ENCODE measurements at regions not wholly inside any gene's neighbourhood (a gene's known extent, or its start where the extent isn't known, plus 50 kb on each side); places are given as distances from the start of the nearest gene placed in this dataset.

DNA sequence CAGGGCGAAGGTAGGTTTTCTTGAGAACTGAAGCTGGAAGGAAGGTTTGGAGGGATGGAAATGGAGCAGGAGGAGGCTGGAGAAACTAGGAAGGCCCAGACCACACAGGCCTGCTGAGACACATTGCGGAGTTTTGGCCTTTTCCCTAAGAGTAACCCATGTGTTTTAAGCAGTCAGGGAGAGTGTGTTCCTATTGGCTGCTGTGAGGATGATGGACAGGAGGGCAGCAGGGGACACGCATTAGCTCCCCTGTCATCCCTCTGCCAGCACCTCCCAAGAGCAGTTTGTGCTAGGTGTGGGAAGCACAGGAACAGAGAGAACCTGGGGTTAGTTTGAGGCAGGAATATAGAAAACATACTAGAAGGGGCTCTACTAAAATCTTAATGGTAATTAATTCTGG is 842.1 kb downstream of the TBC1D22A start:
- no peak for DNase-seq

DNA sequence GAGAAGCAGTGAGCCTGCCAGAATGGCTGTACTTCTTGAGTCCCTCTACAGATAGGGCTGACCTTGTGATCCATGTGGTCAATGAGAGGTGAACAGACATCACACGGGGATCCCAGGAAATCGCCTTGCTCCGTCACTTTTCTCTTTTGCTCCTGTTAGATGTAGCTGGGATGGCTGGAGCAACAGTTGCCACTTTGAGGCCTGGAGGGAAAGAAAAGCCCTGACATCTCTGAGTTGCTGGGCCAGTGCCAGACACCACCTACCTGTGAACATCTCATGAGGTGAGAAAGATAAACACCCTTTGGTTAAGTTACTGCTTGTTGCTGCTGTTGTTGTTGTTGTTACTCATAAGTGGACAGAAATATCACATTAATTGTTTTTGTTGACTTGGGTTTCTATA is 840.3 kb downstream of the TBC1D22A start:
- no peak for DNase-seq

DNA sequence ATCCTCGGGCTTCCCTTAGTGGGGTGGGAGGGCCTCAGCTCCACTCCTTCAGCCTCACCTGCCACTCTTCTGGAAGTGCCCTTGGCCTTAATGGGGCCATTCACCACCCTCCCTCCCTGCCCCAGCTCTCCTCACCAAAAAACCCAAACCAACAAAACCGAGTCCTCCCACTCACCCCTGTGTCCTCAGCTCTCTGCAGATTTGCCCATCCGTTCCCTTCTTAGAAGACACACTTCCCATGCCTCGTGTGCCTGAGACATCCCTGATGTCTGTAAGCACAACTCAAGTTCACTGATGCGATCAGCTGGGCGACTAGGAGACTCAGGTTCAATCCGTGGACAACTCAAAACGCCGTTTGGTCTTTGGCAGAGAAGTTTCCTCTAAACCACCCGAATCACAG is 839.2 kb downstream of the TBC1D22A start:
- no peak for DNase-seq

DNA sequence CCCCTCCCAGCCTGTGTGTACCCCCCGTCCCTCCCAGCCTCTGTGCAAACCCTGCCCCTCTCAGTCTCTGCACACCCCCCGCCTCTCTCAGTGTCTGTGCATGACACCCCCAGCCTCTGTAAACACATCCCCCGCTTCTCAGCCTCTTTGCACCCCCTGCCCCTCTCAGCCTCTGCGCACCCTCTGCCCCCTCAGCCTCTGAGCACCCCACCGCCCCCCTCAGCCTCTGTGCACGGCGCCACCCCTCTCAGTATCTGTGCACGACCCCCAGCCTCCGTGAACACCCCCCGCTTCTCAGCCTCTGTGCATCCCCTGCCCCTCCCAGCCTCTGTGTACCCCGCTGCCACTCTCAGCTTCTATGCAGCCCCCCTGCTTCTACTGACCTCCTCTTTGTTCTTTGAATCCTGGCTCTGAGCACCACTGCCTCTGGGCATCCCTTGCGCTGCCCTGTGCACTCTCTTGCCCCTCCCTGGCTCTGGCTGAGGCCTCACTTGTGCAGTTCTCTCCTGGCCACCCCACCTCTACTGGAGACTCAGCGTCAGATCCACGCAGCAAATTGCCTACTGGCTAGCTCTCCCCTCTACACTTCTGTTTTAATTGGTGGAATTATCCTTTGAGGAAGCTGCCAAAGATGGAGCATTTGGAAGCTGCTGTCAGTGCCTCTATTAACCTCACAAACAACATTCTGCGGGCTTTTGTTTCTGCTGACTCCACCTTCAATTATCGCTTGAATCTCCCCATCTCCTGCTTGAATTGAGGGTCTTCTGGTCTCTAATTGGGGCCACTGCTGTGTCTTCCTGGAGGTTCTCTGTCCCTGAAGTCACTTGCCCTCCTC is 838.6 kb downstream of the TBC1D22A start:
- no peak for DNase-seq

DNA sequence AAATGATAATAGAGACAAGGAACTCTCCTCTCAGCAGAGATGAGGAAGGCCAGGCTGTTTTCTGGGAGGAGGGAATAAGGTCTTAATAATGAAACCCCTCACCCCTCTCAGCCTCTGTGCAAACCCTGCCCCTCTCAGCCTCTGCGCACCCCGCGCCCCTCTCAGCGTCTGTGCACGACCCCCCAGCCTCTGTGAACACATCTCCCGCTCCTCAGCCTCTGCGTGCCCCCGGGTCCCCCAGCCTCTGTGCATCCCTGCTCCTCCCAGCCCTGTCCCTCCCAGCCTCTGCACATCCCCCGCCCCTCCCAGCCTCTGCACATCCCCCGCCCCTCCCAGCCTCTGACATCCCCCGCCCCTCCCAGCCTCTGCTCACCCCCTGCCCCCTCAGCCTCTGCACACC is 837.8 kb downstream of the TBC1D22A start:
- no peak for DNase-seq

DNA sequence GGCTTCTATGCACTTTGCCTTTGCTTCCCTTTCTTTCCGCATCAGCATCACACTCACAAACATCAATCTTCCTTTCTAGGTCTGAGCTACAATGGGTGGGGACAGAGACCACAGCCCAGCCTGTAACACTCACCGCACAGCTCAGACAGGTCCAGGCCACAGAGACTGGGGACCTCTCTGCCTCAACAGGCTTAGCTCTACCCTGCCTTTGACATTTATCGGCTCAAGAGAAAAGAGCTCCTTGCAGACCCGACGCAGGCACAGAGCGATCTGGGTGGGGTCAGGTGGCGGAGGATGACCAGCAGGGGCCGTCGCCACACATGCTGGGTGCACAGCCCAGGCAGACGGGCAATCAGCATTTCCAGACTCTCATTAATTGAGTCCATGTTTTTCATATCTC is 837.3 kb downstream of the TBC1D22A start:
- no peak for DNase-seq

DNA sequence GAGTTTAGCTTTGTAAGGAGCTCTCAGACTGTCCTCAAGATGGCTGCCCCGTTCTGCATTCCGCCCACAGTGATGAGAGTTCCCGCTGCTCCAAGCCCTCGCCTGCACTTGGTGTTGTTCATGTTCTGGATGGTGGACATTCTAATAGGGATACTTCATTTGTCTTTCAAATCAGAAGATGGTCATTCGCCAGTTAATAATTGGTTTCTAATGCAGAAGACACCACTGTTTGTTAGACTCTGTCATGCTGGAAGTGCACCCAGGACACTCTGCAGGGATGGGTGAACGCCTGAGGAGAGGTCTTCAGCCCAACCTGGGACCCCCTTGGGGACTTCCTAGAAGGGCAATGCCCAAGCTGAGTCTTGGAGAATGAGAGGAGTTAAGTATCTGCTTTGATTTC is 836.4 kb downstream of the TBC1D22A start:
- no peak for DNase-seq

DNA sequence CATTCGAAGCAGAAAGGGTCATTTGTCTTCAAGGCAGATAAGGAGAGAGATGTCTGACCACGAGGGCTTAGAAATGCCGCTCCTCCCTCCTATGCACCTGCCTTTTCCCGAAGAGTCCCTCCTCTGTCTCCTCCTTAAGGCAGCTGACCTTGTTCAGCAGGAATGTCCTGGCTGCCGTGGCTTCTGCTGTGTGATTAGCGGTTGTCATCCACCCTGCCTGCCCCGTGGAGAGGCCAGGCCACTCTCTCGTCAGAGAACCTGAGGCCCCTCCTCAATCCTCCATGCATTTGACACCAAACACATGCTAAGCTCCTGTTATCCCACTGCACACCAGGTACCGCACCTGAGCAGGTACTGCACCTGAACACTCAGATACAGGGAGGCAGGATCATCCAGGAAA is 834.6 kb downstream of the TBC1D22A start:
- no peak for DNase-seq

DNA sequence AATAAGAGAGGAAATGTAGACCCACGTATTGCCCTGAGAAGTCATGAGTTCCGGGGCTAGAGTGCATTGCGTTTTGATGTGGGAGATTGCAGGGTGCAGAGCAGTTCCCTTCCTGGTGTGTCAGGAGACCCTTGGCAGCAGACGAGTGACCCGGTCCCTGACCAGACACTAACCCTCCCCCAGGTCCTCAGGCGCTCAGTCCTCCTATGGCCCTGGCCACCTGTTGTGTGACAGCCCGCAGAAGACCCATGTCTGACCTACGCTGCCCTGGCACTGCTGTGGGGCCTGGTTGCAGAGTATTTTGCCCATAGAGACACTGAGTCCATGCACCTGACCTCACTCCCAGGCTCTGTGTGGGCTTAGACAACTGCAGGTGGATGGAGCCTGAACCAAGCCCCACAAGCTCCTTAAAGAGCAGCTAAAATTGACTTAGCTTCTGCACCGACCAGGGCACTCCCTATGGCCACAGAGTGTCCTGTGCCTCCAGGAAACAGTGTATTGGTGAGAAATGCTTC is 833.8 kb downstream of the TBC1D22A start:
- DNase-seq, result no peak

DNA sequence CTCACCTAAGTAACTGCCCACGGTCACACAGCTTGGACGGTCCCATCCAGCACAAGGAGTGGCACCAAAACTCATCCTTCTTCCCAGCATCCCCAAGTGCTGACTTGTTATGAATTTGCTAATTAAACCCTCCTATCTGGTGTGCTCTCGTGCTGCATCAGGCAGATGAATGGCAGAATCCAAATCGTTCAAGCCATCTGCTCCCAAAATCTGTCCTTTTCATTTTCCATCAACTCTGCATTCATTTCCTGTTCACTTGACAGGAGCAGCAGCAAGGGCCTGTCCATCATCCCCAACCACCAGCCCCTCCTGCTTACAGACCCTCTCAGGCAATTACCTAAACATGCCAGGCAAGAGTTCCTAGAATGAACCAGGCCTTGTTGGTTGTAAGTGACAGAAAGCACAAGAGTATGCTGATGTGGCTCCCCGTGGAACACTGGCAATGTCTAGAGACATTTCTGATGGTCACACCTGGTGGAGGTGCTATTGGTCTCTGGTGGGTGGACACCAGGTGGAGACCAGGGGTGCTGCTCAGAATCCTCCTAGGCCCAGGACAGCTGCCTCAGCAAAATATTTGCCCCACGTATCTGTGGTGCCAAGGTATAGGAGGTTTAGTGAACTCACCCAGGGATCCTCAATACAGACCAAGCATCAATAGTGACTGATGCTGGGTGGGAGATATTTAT is 832.5 kb downstream of the TBC1D22A start:
- DNase-seq, result no peak

DNA sequence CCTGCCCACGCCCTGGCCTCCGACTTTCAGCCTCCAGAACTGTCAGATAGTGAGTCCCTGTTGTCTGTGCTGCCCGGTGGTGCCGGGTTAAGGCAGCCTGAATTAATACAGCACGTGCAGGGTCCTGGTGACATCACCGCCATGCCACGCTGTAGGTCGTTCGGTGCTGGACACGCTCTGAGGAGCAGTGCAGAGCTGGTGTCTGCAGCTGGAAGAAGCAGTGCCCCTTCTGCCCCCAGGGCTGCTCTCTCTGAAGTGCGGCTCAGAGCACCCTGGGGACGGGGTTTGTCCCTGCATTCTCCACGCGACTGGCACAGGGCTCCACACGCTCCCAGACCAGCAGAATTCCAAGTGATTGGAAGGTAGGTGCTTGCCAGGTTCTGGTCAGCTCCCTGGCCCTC is 831.5 kb downstream of the TBC1D22A start:
- no peak for DNase-seq

DNA sequence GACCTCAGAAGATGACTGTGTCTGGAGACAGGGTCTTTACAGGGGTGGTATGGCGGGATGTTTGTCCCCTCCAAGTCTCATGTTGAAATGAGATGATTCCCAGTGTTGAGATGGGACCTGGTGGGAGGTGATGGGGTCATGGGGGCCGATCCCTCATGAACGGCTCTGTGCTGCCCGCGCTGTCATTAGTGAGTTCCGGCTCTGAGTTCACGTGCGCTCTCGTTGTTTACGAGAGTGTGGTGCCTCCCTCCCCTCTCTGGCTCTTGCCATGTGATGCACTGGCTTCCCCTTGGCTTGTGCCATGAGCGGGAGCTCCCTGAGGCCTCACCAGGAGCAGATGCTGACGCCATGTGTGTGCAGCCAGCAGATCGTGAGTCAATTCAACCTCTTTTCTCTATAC is 830.8 kb downstream of the TBC1D22A start:
- no peak for DNase-seq

DNA sequence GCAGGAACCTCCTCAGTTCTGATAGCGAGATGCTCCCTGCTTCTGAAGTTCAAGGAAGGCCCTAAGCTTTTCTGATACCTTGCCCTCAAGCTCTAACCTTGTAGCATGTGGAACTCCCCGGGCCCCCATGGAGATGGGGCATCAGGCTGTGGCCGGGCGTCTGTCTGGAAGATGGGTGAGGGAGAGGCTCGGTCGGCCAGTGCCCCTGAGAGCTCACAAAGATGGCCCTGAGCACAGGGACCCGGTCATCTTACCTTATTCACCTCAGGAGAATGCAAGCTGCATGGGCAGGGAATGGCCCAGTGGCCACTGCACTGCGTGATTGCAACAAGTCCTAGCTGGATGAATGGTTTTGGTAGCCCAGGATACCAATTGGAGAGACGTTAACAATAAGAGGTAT is 830.3 kb downstream of the TBC1D22A start:
- no peak for DNase-seq

DNA sequence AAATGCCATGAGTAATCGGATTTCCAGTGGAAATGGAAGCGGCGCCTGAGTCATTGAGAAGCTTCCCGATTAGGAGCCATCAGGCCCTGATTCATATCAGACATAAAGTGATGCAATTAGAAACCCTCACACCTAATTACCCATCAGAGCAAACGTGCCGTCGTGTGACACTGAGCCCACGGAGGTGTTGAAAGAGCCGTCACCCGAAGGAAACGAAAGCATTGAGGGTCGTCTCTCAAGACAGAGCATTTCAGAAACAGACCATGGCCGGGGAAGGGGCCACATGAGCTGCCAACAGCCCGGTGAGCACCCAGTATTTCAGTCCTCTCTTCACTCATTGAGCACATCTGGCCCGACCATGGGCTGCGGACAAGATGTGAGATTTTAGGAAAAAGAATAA is 829.3 kb downstream of the TBC1D22A start:
- no peak for DNase-seq

DNA sequence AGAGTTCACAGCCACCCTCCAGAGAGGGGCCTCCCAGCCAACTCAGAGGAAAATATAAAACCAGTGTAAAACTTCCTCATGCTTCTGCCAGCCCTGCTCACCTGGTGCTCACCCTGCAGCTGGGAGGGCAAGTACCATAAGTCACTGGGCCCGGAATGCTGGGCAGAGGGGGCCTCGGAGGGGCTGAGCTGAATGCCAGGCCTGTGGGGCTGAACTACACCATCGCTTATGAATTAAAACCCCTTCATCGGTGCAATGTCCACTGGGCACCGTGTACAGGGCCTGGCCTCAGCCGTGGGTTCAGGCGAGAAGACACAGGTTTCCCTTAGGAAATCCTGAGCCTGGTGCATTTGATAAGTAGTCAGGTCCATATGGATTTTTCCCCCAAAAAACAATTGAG is 828.6 kb downstream of the TBC1D22A start:
- no peak for DNase-seq

DNA sequence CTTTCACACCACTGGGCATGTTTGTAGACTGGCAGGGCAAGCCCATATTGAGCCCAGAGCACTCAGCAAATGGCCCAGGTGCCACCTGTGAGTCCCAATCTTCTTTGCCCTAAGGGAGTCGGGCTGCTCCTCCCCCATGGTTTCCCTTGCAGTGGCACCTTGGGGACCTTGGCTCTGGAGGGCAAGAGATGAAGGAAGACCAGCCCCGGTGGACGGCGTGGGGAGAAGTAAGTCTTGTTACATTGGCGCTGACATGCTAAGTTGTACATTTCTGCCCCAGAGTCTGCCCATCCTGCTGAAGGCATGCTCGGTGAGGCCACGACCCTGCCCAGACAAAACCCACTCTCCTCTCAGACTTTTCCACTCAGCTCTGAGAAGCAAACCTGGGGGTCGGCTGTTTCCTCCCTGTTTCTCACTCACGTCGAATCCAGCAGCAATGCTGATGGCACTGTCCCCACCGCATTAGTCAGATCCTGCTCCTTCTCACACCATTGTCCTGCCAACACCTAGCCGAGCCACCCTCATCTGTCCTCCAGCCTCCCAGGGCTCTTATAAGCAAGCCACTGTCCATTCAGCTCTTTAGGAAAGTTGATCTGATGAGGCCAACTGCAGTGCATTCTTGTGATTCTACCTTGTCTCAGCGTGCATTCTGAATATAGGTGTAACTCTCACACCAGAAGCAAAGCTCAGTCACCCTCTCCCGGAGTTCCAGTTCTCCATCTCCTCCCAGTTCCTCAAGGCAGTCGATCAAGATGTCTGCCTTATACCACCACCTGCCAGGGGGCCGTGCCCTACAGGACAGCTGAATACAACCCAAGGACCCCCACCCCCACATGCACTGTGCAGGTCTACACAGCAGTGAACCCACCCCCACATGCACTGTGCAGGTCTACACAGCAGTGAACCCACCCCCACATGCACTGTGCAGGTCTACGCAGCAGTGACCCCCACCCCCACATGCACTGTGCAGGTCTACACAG is 827.1 kb downstream of the TBC1D22A start:
- DNase-seq, result no peak

DNA sequence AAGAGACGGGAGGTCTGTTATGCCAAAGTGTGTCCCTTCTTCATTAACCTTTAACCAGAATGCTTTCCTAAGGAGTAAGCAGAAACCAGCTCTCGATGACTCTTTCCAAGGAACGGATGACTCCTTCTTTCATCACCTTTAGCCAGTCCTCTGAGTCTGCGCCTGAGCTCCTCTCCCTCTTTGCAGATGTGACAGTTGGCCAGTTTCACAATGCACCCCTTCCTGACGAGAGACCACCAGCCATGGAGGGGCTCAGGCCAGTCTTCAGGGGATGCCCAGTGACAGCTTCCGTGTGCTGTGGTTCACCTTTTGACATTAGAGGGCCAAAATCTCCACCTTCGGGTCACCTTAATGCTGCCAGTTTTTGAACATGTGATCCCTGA is 826.1 kb downstream of the TBC1D22A start:
- no peak for DNase-seq

DNA sequence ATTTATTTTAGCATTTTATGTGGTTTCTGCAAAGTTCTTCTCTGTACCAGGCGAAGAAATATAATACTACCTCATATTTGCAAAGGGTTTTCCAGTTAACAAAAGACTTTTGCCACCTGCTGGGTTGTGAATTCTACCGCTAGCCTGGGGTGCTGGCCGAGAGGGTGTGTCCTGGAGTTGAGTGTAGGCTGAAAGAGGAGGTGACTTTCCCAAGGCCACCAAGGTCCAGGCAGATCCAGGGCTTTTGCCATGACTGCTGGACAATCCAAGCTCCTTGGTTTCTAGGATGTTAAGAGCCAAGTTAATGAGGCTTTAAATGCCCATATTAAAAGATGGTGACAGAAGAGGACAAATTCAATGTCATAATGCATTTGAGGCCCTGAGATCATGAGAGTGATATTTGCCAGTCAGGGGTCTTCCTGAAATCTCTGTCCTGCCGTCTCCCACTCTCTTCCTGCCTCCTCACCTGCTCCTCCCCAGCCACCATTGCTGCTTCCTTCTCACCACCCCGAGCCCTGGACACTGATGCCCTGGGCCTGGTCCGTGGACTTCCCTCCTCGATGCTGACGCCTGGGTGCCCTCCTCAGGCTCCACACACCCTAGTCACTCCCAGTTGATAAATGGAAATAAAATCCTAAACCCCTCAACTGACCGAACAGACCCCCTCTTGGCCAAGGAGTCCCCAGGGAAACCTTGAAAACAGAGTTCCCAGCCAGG is 825.6 kb downstream of the TBC1D22A start:
- no peak for DNase-seq

DNA sequence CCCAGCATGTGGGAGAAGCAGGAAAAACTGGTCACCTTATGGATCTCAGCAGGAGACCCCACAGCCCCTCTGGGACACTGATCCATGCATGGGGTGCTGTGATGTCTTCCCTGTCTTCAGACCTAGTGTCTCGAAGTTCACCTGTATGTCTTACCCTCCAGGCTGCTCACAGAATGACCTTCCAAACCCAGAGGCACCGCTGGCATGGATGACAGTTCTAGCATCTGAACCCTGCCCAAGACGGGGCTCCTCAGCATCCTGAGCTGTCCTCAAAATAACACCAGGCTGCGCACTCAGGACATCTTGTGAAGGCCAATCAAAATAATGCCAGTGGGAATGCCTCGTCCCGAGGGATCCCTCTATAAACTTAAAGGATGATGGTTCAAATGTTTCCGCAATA is 824.9 kb downstream of the TBC1D22A start:
- DNase-seq, result no peak

DNA sequence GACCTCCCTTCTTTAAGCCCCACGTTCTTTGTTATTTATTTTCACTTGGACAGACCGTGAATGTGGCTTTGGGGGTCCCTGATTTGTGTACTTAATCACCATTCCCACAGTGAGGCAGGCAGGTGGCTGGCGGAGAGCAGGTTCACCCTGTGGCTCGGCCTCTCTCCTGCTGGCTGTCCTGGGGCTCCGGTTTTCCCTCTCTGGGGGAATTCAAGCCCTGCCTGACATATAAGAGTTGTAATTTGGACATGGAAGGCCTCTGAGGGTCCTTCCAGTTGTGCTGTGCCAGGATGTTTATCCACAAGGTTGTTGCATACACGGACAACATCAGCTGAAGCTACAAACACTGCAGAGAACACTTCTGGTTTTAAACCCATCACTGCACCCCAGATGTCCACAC is 824.5 kb downstream of the TBC1D22A start:
- DNase-seq, result no peak

DNA sequence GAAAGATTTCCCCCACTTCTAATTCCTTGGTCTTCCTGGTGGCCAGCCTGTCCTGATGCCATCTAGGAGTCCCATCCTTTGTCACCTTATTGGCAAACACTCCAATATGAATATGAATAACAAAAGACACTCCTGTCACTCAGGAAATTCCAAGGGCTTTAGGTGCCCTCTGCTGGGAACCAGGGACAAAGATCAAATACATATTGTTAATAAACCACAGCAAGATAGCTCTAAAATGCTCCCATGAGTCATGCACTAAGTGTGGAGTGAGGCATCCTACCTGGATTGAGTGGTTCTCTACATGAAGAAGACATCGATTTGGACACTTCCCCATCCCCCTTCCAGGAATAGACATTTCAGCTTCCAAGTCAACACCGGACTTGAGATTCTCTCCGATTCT is 823.6 kb downstream of the TBC1D22A start:
- DNase-seq, result no peak

DNA sequence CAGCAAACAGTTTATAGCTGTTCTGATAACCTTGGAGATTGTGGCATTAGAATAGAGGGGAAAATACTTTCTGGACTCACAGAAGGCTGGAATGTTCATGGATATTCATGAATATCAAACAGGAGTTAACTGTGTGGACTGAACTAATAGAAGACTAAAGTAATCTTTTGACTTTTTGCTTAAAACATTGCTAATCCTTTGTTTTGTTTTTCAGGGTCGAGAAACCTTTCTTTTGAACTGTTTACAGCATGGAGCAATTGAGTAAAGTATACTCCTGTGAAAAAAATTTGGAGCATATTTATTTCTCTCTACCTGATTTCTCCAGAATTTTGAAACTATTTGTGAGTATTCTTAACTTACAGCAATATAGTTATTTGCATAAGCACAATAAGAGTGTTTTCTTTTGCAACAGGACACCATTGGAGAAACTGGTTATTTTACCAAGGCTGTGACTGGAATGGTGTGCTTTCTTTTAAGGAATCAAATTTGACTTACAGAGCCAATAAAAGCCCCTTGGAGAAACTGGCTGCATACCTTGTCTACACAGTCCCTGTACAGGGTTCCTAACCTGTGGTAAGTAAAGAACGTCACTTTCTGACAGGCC is 821.6 kb downstream of the TBC1D22A start:
- no peak for DNase-seq

All from CD4-positive, alpha-beta T cell treated with Interleukin-21 for 1 hour (primary cell).